ENCODE measurements at regions not wholly inside any gene's neighbourhood (a gene's known extent, or its start where the extent isn't known, plus 50 kb on each side); places are given as distances from the start of the nearest gene placed in this dataset.

DNA sequence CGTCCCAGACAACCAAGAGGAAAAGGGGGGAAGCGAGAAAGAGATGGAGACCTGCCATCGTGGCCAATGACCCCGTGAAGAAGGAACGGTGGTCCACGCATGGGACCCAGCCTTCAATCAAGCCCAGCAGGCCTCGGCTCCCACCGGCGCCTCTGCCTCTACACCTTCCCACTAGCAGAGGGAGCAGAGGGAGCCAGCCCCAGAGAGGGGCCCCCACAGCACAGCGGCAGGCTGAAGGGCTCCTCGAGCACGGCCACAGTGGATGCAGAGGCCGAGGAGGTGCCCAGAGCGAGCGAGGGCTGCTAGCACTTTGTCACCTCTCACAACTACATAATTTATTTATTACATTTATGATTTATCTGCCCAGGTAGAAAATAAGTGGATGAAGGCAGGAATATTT lies 68.4 kb upstream of the TOPAZ1 start:
- Histone ChIP-seq H3K27me3 (no peaks in the 10 kb centered on the region), H3K36me3 (no peaks in the 10 kb centered on the region), H3K4me1 (no peaks in the 10 kb centered on the region), H3K27ac (no peak overlapping the region), H3K9me3 (no peaks in the 10 kb centered on the region), H3K4me3 (replicated peaks in 1 of 3) (no peak overlapping the region)
- DNase-seq: no peak
- intact Hi-C loops (cut with DNase I): no loop called here
- WGBS, 2 donors: 90 to 94% methylated on average over 15 of the region's 15 CpGs
- TF ChIP-seq, protein P1, sequence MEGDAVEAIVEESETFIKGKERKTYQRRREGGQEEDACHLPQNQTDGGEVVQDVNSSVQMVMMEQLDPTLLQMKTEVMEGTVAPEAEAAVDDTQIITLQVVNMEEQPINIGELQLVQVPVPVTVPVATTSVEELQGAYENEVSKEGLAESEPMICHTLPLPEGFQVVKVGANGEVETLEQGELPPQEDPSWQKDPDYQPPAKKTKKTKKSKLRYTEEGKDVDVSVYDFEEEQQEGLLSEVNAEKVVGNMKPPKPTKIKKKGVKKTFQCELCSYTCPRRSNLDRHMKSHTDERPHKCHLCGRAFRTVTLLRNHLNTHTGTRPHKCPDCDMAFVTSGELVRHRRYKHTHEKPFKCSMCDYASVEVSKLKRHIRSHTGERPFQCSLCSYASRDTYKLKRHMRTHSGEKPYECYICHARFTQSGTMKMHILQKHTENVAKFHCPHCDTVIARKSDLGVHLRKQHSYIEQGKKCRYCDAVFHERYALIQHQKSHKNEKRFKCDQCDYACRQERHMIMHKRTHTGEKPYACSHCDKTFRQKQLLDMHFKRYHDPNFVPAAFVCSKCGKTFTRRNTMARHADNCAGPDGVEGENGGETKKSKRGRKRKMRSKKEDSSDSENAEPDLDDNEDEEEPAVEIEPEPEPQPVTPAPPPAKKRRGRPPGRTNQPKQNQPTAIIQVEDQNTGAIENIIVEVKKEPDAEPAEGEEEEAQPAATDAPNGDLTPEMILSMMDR (IDR thresholded peaks at IDR 0.05): no peak
- no peak for TF ChIP-seq POLR2A (IDR thresholded peaks at IDR 0.05)

DNA sequence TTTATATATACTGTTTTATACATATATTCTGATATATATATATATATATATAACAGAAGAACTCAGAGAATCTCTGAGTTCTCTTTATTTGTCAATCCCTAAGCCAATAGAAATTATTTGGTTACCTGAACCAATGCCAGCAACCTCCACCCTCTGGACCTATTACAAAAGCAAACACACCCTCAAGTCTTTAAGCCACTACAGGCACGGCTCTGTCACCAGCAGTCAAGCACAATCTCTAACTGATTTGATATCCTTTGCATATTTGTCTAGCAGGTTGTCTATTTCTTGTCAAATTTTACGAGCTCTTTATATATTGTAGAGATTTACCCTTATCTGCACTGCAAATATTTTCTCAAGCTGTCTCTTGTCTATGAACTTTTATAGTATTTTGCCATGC lies 66.6 kb upstream of the TOPAZ1 start:
- intact Hi-C loops (cut with DNase I): no loop called here
- Histone ChIP-seq H3K27ac (no peak overlapping the region), H3K4me1 (no peaks in the 10 kb centered on the region), H3K4me3 (replicated peaks in 1 of 3) (no peak overlapping the region), H3K9me3 (no peaks in the 10 kb centered on the region), H3K27me3 (no peaks in the 10 kb centered on the region), H3K36me3 (no peaks in the 10 kb centered on the region)
- WGBS, 2 donors: 74 to 81% methylated on average over 2 of the region's 2 CpGs
- DNase-seq: no peak
- TF ChIP-seq POLR2A (IDR thresholded peaks at IDR 0.05): no peak
- TF ChIP-seq, protein P1 (IDR thresholded peaks at IDR 0.05): no peak

DNA sequence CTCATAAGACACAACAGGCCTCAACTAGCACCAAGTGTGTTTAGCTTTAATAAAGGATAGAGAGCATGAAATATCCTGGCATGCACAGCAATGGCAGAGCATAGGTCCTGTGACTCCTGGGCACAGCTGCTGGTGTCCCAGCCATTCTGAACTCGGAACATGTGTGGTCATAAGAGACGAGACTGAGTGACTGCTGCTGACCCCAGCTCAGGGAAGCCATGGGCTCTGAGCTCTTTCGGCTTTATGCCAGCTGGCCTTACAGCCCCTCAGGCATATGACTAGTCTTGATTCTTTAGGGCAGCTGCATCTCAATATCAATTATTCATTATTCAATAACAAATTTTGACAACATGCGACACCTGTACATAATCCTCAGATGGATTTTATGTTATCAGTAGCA lies 62.4 kb upstream of the TOPAZ1 start:
- intact Hi-C loops (cut with DNase I): no loop called here
- no peaks in the 10 kb centered on the region for H3K4me1 ChIP-seq
- no peak for DNase-seq
- no peaks in the 10 kb centered on the region for H3K9me3 ChIP-seq
- H3K36me3 ChIP-seq: no peaks in the 10 kb centered on the region
- no peak overlapping the region for H3K27ac ChIP-seq
- no peak for TF ChIP-seq POLR2A (IDR thresholded peaks at IDR 0.05)
- TF ChIP-seq, protein P1 (IDR thresholded peaks at IDR 0.05): no peak
- H3K4me3 ChIP-seq (replicated peaks in 1 of 3): no peak overlapping the region
- no peaks in the 10 kb centered on the region for H3K27me3 ChIP-seq
- 89 to 100% methylated on average over 4 of the region's 4 CpGs for WGBS, 2 donors

DNA sequence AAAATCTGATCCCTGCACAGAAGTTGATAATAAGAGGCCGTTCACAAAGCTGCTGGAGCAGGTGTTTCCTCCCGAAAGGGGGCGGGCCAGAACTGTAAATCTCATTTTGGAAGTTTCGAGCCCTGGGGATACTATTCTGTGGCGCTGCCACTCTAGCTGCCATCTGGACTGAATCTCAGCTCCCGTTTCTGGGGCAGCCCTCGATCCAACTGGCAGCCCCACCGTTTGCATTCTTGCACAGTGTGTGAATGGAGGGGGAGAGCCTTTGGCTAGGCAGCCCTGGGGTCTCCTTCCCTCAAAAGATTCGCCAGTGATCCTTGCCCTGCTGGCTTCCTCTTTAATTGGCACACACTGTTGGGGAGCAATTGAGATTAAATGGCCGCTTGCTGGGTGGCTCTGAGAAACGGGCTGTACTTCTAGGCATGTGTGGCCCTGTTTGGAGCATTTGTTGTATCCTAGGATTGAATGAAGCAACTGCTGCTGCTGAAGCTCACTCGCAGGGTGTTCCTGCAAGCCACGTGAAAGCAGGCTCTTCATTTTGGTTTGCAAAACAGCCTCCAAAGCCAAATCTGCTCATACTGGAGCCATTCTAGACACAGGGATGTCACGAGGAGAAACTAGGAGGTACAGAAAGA lies 57.2 kb upstream of the TOPAZ1 start:
- no peak overlapping the region for H3K27ac ChIP-seq
- no peak overlapping the region for H3K4me3 ChIP-seq (replicated peaks in 1 of 3)
- no peaks in the 10 kb centered on the region for H3K36me3 ChIP-seq
- no peaks in the 10 kb centered on the region for H3K27me3 ChIP-seq
- intact Hi-C loops (cut with DNase I): no loop called here
- no peaks in the 10 kb centered on the region for H3K9me3 ChIP-seq
- no peaks in the 10 kb centered on the region for H3K4me1 ChIP-seq
- 47 to 63% methylated on average over 14 of the region's 14 CpGs for WGBS, 2 donors
- DNase-seq: no peak
- no peak for TF ChIP-seq POLR2A (IDR thresholded peaks at IDR 0.05)
- TF ChIP-seq, protein P1 (IDR thresholded peaks at IDR 0.05): no peak

DNA sequence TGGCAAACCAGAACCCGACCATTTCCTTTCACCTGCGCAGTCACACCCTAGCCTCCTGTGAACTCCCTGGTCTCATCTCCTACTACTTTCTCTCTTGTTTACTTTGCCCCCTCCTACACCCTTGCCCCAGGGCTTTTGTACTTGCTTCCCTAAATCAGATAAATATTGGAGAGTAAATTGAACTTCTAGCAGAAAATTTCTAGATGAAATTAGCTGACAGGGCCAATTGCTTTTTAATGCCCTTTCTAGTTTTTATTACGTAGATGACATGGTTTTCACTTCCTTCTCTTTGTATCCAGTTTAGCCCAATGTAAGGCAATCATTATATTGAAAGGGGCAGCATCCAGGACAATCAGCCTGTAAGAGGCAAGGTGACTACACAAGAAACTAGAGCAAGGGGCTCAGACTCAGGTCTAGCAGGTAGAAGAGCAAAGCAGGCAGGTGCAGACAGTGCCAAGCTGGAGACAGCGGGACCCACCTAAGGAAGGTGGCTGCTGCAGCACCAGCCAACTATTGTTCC lies 56.2 kb upstream of the TOPAZ1 start:
- intact Hi-C loops (cut with DNase I): no loop called here
- H3K4me1 ChIP-seq: no peaks in the 10 kb centered on the region
- TF ChIP-seq, protein P1 (IDR thresholded peaks at IDR 0.05): no peak
- TF ChIP-seq POLR2A (IDR thresholded peaks at IDR 0.05): no peak
- no peak overlapping the region for H3K4me3 ChIP-seq (replicated peaks in 1 of 3)
- WGBS, 2 donors: 73 to 91% methylated on average over 4 of the region's 4 CpGs
- no peaks in the 10 kb centered on the region for H3K9me3 ChIP-seq
- DNase-seq: no peak
- H3K36me3 ChIP-seq: no peaks in the 10 kb centered on the region
- no peaks in the 10 kb centered on the region for H3K27me3 ChIP-seq
- H3K27ac ChIP-seq: no peak overlapping the region
